GM23338 (cell line): ENCODE measurements at regions not wholly inside any gene's neighbourhood (a gene's known extent, or its start where the extent isn't known, plus 50 kb on each side); places are given as distances from the start of the nearest gene placed in this dataset.

Experiments used
- ATAC-seq: fragments of 200-7000 bp; cut with Tn5 transposase; 3 replicates; pipeline ENCODE4 v1.9.1; 2020
- DNase-seq: peaks from one replicate; pipeline ENCODE4 v3.0.0-alpha.2; 2015; ENCODE audit warnings: low spot score
- H2AFZ ChIP-seq: fragments of 200-600 bp; sonication (generic); 2 replicates; pipeline ENCODE4 v1.8.0; 2016; ENCODE audit warnings: antibody characterized with exemption, mild to moderate bottlenecking, moderate library complexity
- H3F3A ChIP-seq: fragments of 200-600 bp; sonication (generic); replicated peaks from 2 replicates; pipeline ENCODE4 v1.8.0; 2017; ENCODE audit warnings: antibody characterized with exemption, mixed run types, low read depth
- H3K27ac ChIP-seq: fragments of 200-600 bp; sonication (generic); 2 replicates; pipeline ENCODE4 v1.6.1; 2016; ENCODE audit warnings: low read depth
- H3K27me3 ChIP-seq: fragments of 200-600 bp; sonication (generic); 2 replicates; pipeline ENCODE4 v1.8.0; 2016; ENCODE audit warnings: mild to moderate bottlenecking, mixed run types, moderate library complexity; ENCODE audit not compliant: insufficient read depth
- H3K36me3 ChIP-seq: fragments of 200-600 bp; sonication (generic); 2 replicates; pipeline ENCODE4 v1.8.0; 2016; ENCODE audit warnings: mild to moderate bottlenecking; ENCODE audit not compliant: insufficient read depth
- H3K4me1 ChIP-seq: fragments of 200-600 bp; sonication (generic); 2 replicates; pipeline ENCODE4 v1.8.0; 2016; ENCODE audit warnings: mild to moderate bottlenecking, moderate library complexity; ENCODE audit not compliant: insufficient read depth
- H3K4me2 ChIP-seq: fragments of 200-600 bp; sonication (generic); 2 replicates; pipeline ENCODE4 v1.7.1; 2017; ENCODE audit warnings: mixed run types
- H3K4me3 ChIP-seq: fragments of 200-600 bp; sonication (generic); 2 replicates; pipeline ENCODE4 v1.6.1; 2016; ENCODE audit warnings: mixed run types
- H3K79me2 ChIP-seq: fragments of 200-600 bp; sonication (generic); replicated peaks from 2 replicates; pipeline ENCODE4 v1.8.0; 2017; ENCODE audit warnings: mild to moderate bottlenecking; ENCODE audit not compliant: insufficient read depth
- H3K9me2 ChIP-seq: fragments of 200-600 bp; sonication (generic); 2 replicates; pipeline ENCODE4 v1.8.0; 2017; ENCODE audit not compliant: insufficient read depth
- H4K20me1 ChIP-seq: fragments of 200-600 bp; sonication (generic); replicated peaks from 2 replicates; pipeline ENCODE4 v1.8.0; 2017; ENCODE audit warnings: mild to moderate bottlenecking; ENCODE audit not compliant: insufficient read depth
- H3K27ac Mint-ChIP-seq: 2 replicates; pipeline ENCODE4 v1.8.0; 2020; ENCODE audit warnings: inconsistent platforms, mild to moderate bottlenecking, moderate library complexity, mixed read lengths
- H3K27me3 Mint-ChIP-seq: 3 replicates; pipeline ENCODE4 v1.8.0; 2022; ENCODE audit warnings: low read depth, mild to moderate bottlenecking, moderate library complexity, mixed read lengths, inconsistent platforms; ENCODE audit not compliant: insufficient read depth, poor library complexity
- H3K36me3 Mint-ChIP-seq: 3 replicates; pipeline ENCODE4 v1.8.0; 2021; ENCODE audit warnings: low read depth, mild to moderate bottlenecking, inconsistent platforms, moderate library complexity, mixed read lengths
- H3K4me1 Mint-ChIP-seq: 3 replicates; pipeline ENCODE4 v1.8.0; 2020; ENCODE audit warnings: mild to moderate bottlenecking, inconsistent platforms, mixed read lengths
- H3K4me3 Mint-ChIP-seq: 3 replicates; pipeline ENCODE4 v1.8.0; 2021; ENCODE audit warnings: moderate library complexity, mild to moderate bottlenecking, inconsistent platforms, mixed read lengths
- H3K9me3 Mint-ChIP-seq: 3 replicates; pipeline ENCODE4 v1.8.0; 2020; ENCODE audit warnings: moderate library complexity, mild to moderate bottlenecking, inconsistent platforms, mixed read lengths
- CREB1 ChIP-seq: fragments of 250-450 bp; sonication (Bioruptor Pico); IDR thresholded peaks from 2 replicates; pipeline ENCODE4 v1.5.0; 2020; ENCODE audit warnings: low read depth, mild to moderate bottlenecking, moderate library complexity
- EZH2 ChIP-seq: fragments of 200-600 bp; sonication (generic); IDR thresholded peaks from one replicate; pipeline ENCODE4 v1.8.0; 2017; ENCODE audit warnings: antibody characterized with exemption, mild to moderate bottlenecking, low read depth; ENCODE audit not compliant: unreplicated experiment
- EZH2phosphoT487 ChIP-seq: fragments of 200-600 bp; sonication (generic); IDR thresholded peaks from one replicate; pipeline ENCODE4 v1.8.1; 2018; ENCODE audit warnings: antibody characterized with exemption; ENCODE audit not compliant: unreplicated experiment
- NANOG ChIP-seq: IDR thresholded peaks from 2 replicates; pipeline ENCODE4 v1.6.1; 2016; ENCODE audit warnings: antibody characterized with exemption, borderline replicate concordance
- POLR2AphosphoS5 ChIP-seq: IDR thresholded peaks from 2 replicates; pipeline ENCODE4 v1.6.1; 2016; ENCODE audit warnings: antibody characterized with exemption, low read depth
- ZNF114 ChIP-seq: fragments of 250-450 bp; sonication (Bioruptor Pico); IDR thresholded peaks from 2 replicates; pipeline ENCODE4 v1.5.0; 2020; ENCODE audit warnings: mild to moderate bottlenecking, moderate library complexity
- ZNF331 ChIP-seq: fragments of 250-450 bp; sonication (Bioruptor Pico); IDR thresholded peaks from 2 replicates; pipeline ENCODE4 v1.5.0; 2020; ENCODE audit warnings: low read depth, mild to moderate bottlenecking, moderate library complexity
- TF ChIP-seq, protein P1 (sequence below), 2 experiments: fragments of 200-600 bp in 1 of 2; sonication (generic) in 1 of 2; conservative IDR thresholded peaks; 2 replicates each; pipeline versions ENCODE4 v1.5.1 to v1.6.1; 2016 to 2017; ENCODE audit warnings: antibody characterized with exemption in 2 of 2, low read depth in 2 of 2, mild to moderate bottlenecking in 2 of 2, moderate library complexity in 1 of 2
- TF ChIP-seq, protein P2 (sequence below): IDR thresholded peaks from 2 replicates; pipeline ENCODE4 v1.6.1; 2016; ENCODE audit warnings: antibody characterized with exemption
- TF ChIP-seq, protein P3 (sequence below): fragments of 250-450 bp; sonication (Bioruptor Pico); IDR thresholded peaks from 2 replicates; pipeline ENCODE4 v1.5.0; 2020; ENCODE audit warnings: mild to moderate bottlenecking, moderate library complexity
- TF ChIP-seq, protein P4 (sequence below): IDR thresholded peaks from one replicate; pipeline ENCODE4 v1.6.1; 2018; ENCODE audit warnings: antibody characterized with exemption; ENCODE audit not compliant: unreplicated experiment

DNA sequence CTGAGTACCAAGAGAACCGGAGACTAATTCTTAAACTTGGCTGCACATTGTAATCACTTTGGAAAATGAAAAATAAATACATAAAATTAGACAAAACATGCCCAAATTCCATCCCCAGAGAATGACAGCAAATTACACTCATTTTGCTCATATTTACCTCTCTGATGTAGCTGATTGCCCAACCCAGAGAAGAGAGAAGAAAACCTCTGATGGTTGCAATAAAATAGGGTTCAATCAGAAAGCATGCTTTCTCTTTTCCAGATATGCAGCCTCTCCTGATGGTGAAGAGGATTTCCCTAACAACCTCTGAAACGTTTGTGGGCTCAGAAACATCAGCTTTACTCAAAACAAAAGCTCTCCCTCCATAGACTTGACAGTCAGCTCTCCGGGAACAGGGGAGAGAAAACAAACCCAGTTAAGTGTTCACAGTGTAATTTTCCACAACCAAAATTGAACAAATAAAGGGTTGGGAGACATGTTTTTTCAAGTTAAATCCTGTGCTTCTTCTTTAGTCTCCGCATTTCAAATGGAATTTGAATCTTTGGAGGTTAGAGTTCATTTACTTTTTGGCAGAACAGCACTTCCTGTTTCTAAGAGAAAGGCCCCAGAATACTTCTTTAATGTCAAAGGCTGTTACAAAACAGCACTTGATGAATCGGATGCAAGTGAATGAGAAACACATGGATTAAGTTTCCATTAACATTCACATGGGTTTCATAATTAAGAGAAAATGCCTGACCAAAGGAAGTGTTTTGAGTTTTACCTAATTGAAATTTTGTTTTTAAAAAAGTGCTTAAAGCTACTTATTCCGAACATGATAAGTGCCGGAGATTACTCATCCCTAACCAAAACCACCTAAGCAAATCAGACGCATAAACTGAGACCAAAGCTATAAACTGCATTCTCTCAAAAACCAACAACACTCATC lies 570.1 kb upstream of the SYT4 start:
- Mint-ChIP-seq H3K27ac (peak overlapping the region; percentile 73; the same call in 1 of the 2 replicates), H3K4me1 (peaks cover 32% of the 10 kb centered on the region)

More for the DNA sequence above, 570.1 kb upstream of the SYT4 start:
- H3K9me2 ChIP-seq, result no peaks in the 10 kb centered on the region
- DNase-seq, result peak; percentile 14
- H3K27me3 ChIP-seq, result no peaks in the 10 kb centered on the region
- no peaks in the 10 kb centered on the region for H3F3A ChIP-seq
- no peaks in the 10 kb centered on the region for H3K79me2 ChIP-seq
- Mint-ChIP-seq H3K27me3 (no peaks in the 10 kb centered on the region), H3K4me3 (0 out of 3 replicates have a peak overlapping the region, but pooled peaks have one; percentile 19), H3K36me3 (no peaks in the 10 kb centered on the region), H3K9me3 (no peaks in the 10 kb centered on the region)
- no peak for TF ChIP-seq NANOG
- TF ChIP-seq EZH2, result no peak
- TF ChIP-seq EZH2phosphoT487, result no peak
- TF ChIP-seq, protein P1, sequence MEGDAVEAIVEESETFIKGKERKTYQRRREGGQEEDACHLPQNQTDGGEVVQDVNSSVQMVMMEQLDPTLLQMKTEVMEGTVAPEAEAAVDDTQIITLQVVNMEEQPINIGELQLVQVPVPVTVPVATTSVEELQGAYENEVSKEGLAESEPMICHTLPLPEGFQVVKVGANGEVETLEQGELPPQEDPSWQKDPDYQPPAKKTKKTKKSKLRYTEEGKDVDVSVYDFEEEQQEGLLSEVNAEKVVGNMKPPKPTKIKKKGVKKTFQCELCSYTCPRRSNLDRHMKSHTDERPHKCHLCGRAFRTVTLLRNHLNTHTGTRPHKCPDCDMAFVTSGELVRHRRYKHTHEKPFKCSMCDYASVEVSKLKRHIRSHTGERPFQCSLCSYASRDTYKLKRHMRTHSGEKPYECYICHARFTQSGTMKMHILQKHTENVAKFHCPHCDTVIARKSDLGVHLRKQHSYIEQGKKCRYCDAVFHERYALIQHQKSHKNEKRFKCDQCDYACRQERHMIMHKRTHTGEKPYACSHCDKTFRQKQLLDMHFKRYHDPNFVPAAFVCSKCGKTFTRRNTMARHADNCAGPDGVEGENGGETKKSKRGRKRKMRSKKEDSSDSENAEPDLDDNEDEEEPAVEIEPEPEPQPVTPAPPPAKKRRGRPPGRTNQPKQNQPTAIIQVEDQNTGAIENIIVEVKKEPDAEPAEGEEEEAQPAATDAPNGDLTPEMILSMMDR (conservative IDR thresholded peaks at IDR 0.05; ENCODE audit: low read depth in 2 of 2), result no peak
- TF ChIP-seq, protein P2, sequence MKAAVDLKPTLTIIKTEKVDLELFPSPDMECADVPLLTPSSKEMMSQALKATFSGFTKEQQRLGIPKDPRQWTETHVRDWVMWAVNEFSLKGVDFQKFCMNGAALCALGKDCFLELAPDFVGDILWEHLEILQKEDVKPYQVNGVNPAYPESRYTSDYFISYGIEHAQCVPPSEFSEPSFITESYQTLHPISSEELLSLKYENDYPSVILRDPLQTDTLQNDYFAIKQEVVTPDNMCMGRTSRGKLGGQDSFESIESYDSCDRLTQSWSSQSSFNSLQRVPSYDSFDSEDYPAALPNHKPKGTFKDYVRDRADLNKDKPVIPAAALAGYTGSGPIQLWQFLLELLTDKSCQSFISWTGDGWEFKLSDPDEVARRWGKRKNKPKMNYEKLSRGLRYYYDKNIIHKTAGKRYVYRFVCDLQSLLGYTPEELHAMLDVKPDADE, result no peak
- TF ChIP-seq ZNF331 (CRISPR knock-in tag), result no peak
- no peak for TF ChIP-seq CREB1 (CRISPR knock-in tag)
- TF ChIP-seq, protein P3, sequence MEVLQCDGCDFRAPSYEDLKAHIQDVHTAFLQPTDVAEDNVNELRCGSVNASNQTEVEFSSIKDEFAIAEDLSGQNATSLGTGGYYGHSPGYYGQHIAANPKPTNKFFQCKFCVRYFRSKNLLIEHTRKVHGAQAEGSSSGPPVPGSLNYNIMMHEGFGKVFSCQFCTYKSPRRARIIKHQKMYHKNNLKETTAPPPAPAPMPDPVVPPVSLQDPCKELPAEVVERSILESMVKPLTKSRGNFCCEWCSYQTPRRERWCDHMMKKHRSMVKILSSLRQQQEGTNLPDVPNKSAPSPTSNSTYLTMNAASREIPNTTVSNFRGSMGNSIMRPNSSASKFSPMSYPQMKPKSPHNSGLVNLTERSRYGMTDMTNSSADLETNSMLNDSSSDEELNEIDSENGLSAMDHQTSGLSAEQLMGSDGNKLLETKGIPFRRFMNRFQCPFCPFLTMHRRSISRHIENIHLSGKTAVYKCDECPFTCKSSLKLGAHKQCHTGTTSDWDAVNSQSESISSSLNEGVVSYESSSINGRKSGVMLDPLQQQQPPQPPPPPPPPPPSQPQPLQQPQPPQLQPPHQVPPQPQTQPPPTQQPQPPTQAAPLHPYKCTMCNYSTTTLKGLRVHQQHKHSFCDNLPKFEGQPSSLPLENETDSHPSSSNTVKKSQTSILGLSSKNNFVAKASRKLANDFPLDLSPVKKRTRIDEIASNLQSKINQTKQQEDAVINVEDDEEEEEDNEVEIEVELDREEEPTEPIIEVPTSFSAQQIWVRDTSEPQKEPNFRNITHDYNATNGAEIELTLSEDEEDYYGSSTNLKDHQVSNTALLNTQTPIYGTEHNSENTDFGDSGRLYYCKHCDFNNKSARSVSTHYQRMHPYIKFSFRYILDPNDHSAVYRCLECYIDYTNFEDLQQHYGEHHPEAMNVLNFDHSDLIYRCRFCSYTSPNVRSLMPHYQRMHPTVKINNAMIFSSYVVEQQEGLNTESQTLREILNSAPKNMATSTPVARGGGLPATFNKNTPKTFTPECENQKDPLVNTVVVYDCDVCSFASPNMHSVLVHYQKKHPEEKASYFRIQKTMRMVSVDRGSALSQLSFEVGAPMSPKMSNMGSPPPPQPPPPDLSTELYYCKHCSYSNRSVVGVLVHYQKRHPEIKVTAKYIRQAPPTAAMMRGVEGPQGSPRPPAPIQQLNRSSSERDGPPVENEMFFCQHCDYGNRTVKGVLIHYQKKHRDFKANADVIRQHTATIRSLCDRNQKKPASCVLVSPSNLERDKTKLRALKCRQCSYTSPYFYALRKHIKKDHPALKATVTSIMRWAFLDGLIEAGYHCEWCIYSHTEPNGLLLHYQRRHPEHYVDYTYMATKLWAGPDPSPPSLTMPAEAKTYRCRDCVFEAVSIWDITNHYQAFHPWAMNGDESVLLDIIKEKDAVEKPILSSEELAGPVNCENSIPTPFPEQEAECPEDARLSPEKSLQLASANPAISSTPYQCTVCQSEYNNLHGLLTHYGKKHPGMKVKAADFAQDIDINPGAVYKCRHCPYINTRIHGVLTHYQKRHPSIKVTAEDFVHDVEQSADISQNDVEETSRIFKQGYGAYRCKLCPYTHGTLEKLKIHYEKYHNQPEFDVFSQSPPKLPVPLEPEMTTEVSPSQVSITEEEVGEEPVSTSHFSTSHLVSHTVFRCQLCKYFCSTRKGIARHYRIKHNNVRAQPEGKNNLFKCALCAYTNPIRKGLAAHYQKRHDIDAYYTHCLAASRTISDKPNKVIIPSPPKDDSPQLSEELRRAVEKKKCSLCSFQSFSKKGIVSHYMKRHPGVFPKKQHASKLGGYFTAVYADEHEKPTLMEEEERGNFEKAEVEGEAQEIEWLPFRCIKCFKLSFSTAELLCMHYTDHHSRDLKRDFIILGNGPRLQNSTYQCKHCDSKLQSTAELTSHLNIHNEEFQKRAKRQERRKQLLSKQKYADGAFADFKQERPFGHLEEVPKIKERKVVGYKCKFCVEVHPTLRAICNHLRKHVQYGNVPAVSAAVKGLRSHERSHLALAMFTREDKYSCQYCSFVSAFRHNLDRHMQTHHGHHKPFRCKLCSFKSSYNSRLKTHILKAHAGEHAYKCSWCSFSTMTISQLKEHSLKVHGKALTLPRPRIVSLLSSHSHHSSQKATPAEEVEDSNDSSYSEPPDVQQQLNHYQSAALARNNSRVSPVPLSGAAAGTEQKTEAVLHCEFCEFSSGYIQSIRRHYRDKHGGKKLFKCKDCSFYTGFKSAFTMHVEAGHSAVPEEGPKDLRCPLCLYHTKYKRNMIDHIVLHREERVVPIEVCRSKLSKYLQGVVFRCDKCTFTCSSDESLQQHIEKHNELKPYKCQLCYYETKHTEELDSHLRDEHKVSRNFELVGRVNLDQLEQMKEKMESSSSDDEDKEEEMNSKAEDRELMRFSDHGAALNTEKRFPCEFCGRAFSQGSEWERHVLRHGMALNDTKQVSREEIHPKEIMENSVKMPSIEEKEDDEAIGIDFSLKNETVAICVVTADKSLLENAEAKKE, result no peak
- TF ChIP-seq ZNF114 (CRISPR knock-in tag), result no peak
- TF ChIP-seq, protein P4, sequence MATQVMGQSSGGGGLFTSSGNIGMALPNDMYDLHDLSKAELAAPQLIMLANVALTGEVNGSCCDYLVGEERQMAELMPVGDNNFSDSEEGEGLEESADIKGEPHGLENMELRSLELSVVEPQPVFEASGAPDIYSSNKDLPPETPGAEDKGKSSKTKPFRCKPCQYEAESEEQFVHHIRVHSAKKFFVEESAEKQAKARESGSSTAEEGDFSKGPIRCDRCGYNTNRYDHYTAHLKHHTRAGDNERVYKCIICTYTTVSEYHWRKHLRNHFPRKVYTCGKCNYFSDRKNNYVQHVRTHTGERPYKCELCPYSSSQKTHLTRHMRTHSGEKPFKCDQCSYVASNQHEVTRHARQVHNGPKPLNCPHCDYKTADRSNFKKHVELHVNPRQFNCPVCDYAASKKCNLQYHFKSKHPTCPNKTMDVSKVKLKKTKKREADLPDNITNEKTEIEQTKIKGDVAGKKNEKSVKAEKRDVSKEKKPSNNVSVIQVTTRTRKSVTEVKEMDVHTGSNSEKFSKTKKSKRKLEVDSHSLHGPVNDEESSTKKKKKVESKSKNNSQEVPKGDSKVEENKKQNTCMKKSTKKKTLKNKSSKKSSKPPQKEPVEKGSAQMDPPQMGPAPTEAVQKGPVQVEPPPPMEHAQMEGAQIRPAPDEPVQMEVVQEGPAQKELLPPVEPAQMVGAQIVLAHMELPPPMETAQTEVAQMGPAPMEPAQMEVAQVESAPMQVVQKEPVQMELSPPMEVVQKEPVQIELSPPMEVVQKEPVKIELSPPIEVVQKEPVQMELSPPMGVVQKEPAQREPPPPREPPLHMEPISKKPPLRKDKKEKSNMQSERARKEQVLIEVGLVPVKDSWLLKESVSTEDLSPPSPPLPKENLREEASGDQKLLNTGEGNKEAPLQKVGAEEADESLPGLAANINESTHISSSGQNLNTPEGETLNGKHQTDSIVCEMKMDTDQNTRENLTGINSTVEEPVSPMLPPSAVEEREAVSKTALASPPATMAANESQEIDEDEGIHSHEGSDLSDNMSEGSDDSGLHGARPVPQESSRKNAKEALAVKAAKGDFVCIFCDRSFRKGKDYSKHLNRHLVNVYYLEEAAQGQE, result no peak
- no peak for TF ChIP-seq POLR2AphosphoS5
- H3K27ac ChIP-seq, result no peak overlapping the region
- H3K4me2 ChIP-seq, result peak overlapping the region; percentile 21; the same call in 1 of the 2 replicates
- peak; percentile 52; the same call in 2 of the 3 replicates for ATAC-seq
- H2AFZ ChIP-seq, result peak overlapping the region; percentile 1; the same call in 1 of the 2 replicates
- peaks cover 27% of the 10 kb centered on the region for H3K4me1 ChIP-seq
- no peak overlapping the region for H3K4me3 ChIP-seq
- H4K20me1 ChIP-seq, result no peaks in the 10 kb centered on the region
- no peaks in the 10 kb centered on the region for H3K36me3 ChIP-seq
